ENCODE measurements at regions not wholly inside any gene's neighbourhood (a gene's known extent, or its start where the extent isn't known, plus 50 kb on each side); places are given as distances from the start of the nearest gene placed in this dataset.
"Not testable (repeated sequence)": the region's sequence is repeated elsewhere in the genome, so short reads cannot be mapped to it uniquely, and the experiment has no call there.

GRCh38 chr12:127162902-127163301, 1104.1 kb upstream of the TMEM132C start:
- no peak for DNase-seq

- DNase-seq: peak; percentile 60
Observed at GRCh38 chr12:127165567-127166392, 1101.2 kb upstream of the TMEM132C start.

GRCh38 chr12:127169321-127170181, 1097.4 kb upstream of the TMEM132C start:
- no peak for DNase-seq

- no peak for DNase-seq
Observed at GRCh38 chr12:127170226-127171180, 1096.5 kb upstream of the TMEM132C start.

- no peak for DNase-seq
Observed at GRCh38 chr12:127172861-127173260, 1094.1 kb upstream of the TMEM132C start.

GRCh38 chr12:127173971-127174370, 1093.0 kb upstream of the TMEM132C start:
- not testable (repeated sequence) for DNase-seq

- no peak for DNase-seq
Observed at GRCh38 chr12:127174881-127175280, 1092.1 kb upstream of the TMEM132C start.

- no peak for DNase-seq
Observed at GRCh38 chr12:127175361-127175760, 1091.6 kb upstream of the TMEM132C start.

GRCh38 chr12:127176804-127177203, 1090.2 kb upstream of the TMEM132C start:
- no peak for DNase-seq

- DNase-seq: no peak
Observed at GRCh38 chr12:127178052-127178451, 1088.9 kb upstream of the TMEM132C start.

GRCh38 chr12:127178463-127178862, 1088.5 kb upstream of the TMEM132C start:
- DNase-seq: no peak

- DNase-seq: no peak
Observed at GRCh38 chr12:127179176-127179575, 1087.8 kb upstream of the TMEM132C start.

GRCh38 chr12:127182018-127182417, 1085.0 kb upstream of the TMEM132C start:
- DNase-seq: no peak

GRCh38 chr12:127189992-127190391, 1077.0 kb upstream of the TMEM132C start:
- no peak for DNase-seq

GRCh38 chr12:127191129-127191528, 1075.8 kb upstream of the TMEM132C start:
- DNase-seq: no peak

GRCh38 chr12:127192391-127192790, 1074.6 kb upstream of the TMEM132C start:
- DNase-seq: no peak

- no peak for DNase-seq
Observed at GRCh38 chr12:127193341-127193740, 1073.6 kb upstream of the TMEM132C start.

GRCh38 chr12:127194176-127194575, 1072.8 kb upstream of the TMEM132C start:
- DNase-seq: no peak

GRCh38 chr12:127205781-127206555, 1061.0 kb upstream of the TMEM132C start:
- DNase-seq: no peak

GRCh38 chr12:127209318-127209717, 1057.7 kb upstream of the TMEM132C start:
- DNase-seq: no peak

GRCh38 chr12:127214186-127214585, 1052.8 kb upstream of the TMEM132C start:
- no peak for DNase-seq

GRCh38 chr12:127223011-127223410, 1044.0 kb upstream of the TMEM132C start:
- DNase-seq: no peak
